Spleen (tissue), 11 donors: ENCODE measurements at regions not wholly inside any gene's neighbourhood (a gene's known extent, or its start where the extent isn't known, plus 50 kb on each side); places are given as distances from the start of the nearest gene placed in this dataset.

ENCODE experiments used
- DNase-seq: peaks from one replicate; pipeline ENCODE4 v3.0.0-alpha.2; 2020
- H3K27ac ChIP-seq, 8 donors: fragments of 200-600 bp; sonication (generic) in 7 of 8; 1 replicate in 4 of 8; 2 replicates in 4 of 8; pipeline versions ENCODE4 v1.5.0 to v1.8.0; 2016 to 2021; ENCODE audit warnings: inconsistent platforms in 4 of 8, mild to moderate bottlenecking in 4 of 8, moderate library complexity in 1 of 8
- H3K27me3 ChIP-seq, 7 donors: fragments of 200-600 bp; sonication (generic) in 6 of 7; replicated peaks in 1 of 7; 1 replicate in 4 of 7; 2 replicates in 3 of 7; pipeline versions ENCODE4 v1.5.0 to v1.8.0; 2016 to 2021; ENCODE audit warnings: inconsistent platforms in 3 of 7, mild to moderate bottlenecking in 1 of 7
- H3K36me3 ChIP-seq, 6 donors: fragments of 200-600 bp; sonication (generic) in 5 of 6; 1 replicate in 4 of 6; 2 replicates in 2 of 6; pipeline versions ENCODE4 v1.5.0 to v1.8.0; 2016 to 2021; ENCODE audit warnings: inconsistent platforms in 2 of 6
- H3K4me1 ChIP-seq, 6 donors: fragments of 200-600 bp; sonication (generic) in 5 of 6; 1 replicate in 3 of 6; 2 replicates in 3 of 6; pipeline versions ENCODE4 v1.5.0 to v1.8.0; 2016 to 2021; ENCODE audit warnings: inconsistent platforms in 3 of 6
- H3K4me3 ChIP-seq, 8 donors: fragments of 200-600 bp; sonication (generic) in 7 of 8; 1 replicate in 4 of 8; 2 replicates in 4 of 8; pipeline versions ENCODE4 v1.5.0 to v1.8.0; 2016 to 2021; ENCODE audit warnings: inconsistent platforms in 4 of 8, mild to moderate bottlenecking in 4 of 8, moderate library complexity in 2 of 8
- H3K9me3 ChIP-seq, 8 donors: fragments of 200-600 bp; sonication (generic) in 7 of 8; 1 replicate in 4 of 8; 2 replicates in 4 of 8; pipeline versions ENCODE4 v1.5.0 to v1.8.0; 2016 to 2021; ENCODE audit warnings: inconsistent platforms in 4 of 8
- POLR2A ChIP-seq, 3 donors: fragments of 450-650 bp; IDR thresholded peaks; one replicate each; pipeline ENCODE4 v1.5.1; 2017; ENCODE audit warnings: antibody characterized with exemption in 3 of 3, mild to moderate bottlenecking in 1 of 3
- POLR2AphosphoS5 ChIP-seq, 3 donors: sonication (generic); formaldehyde crosslinking; IDR thresholded peaks; one replicate each; pipeline ENCODE4 v1.5.1; 2017; ENCODE audit warnings: antibody characterized with exemption in 3 of 3
- WGBS, 5 donors: extraction: QIAGEN DNeasy Blood & Tissue Kit in 3 of 5; methylation state at CpG; one replicate each; pipeline versions ENCODE4 v1.1.5 to v1.1.7; 2013 to 2018; 5-methylcytosine and 5-hydroxymethylcytosine counted together
- intact Hi-C: fragments of 100-400 bp; cut with DNase I; formaldehyde crosslinking; loops from one replicate; pipeline ENCODE4 v1.15.0; 2023; ENCODE audit warnings: low total_unique reads
- TF ChIP-seq, protein P1 (sequence below), 11 experiments: fragments of 200-600 bp in 7 of 11; fragments of 450-650 bp in 4 of 11; sonication (generic) in 4 of 11; IDR thresholded peaks in 8 of 11; conservative IDR thresholded peaks in 3 of 11; 1 replicate in 7 of 11; 2 replicates in 4 of 11; pipeline versions ENCODE4 v1.4.0 to v1.8.0; 2016 to 2021; ENCODE audit warnings: antibody characterized with exemption in 11 of 11, inconsistent platforms in 4 of 11, mild to moderate bottlenecking in 1 of 11
- donor health status: healthy with polysubstance abuse.
- donor health status: DM: no; HTN: no; CAD: no; lungs with moderate emphysema.
- donor health status: DM: no; HTN: no; CAD: no.
- donor health status: Bipolar disorder and iron deficiency.
- donor health status: healthy.
- donor health status: DM: no; HTN: no; CAD: no.
- donor health status: DM: yes; HTN: yes; CAD: no.

DNA sequence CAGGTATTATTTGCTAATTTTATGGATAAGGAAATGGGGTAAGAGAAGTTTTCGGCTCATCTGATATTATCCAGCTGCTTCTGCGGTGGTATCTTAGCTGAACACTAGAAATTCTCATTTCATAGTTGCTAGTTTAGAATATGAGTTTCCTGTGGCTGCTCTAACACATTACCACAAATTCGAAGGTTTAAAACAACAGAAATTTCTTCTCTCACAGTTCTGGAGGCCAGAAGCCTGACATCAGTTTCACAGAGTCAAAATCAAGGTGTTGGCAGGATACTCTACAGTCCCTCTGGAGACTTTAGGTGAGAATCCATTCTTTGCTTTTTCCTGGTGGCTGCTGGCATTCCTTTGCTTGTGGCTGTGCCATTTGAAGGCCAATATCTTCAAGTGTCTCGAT, 205.9 kb downstream of the PTEN start:
- intact Hi-C loops, result no loop called here
- 70 to 78% (median 74%) methylated on average over 4 of the region's 4 CpGs for WGBS, 5 donors

DNA sequence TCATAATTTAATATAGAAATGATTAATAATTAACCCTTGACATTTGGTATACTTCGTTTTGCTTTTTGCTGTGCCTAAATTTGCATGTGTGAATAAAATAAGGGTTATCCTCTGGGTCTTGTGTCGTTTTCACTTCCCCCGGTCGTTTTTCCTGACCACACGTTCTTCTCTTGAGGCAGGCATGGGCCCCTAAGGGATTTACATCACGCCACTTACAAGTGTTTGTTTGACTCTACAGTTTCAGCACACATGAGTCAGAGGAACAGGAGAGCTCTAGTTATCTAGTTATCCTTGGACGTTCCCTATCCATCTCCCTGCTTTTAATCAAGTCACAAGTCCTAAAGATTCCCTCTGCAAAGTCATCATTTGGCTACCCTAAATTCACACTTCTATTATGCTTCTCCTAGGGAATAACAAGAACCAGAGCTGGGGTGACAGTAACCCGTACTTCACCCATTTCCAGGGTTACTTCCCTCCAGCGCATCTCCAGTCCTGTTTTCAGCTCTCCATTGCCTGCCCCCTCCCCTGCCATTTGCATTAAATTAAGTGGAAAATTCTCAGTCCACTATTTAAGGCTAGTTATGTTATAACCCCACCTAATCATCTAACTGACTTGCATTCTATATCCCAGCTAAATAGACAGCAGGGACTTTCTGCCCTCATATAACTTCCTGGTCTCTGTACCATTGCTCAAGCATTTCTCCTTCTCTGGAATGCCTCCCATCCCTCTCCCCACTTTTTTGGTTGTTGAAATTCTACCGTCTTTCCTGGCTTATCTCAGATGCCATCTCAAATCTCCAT, 206.9 kb downstream of the PTEN start:
- Histone ChIP-seq H3K4me1 (peaks cover 31 to 75% (median 66%) of the 10 kb centered on the region in 6 donors), H3K27me3 (no peaks in the 10 kb centered on the region), H3K4me3 (no peak overlapping the region), H3K27ac (peak overlapping the region in 3 of 8 donors; percentile 26 to 95 (median 92)), H3K36me3 (no peaks in the 10 kb centered on the region), H3K9me3 (no peaks in the 10 kb centered on the region)
- 54 to 64% (median 58%) methylated on average over 10 of the region's 10 CpGs for WGBS, 5 donors
- intact Hi-C loops, result no loop called here
- TF ChIP-seq POLR2AphosphoS5 (IDR thresholded peaks at IDR 0.05) (no peak), POLR2A (IDR thresholded peaks at IDR 0.05) (no peak)
- TF ChIP-seq, protein P1, sequence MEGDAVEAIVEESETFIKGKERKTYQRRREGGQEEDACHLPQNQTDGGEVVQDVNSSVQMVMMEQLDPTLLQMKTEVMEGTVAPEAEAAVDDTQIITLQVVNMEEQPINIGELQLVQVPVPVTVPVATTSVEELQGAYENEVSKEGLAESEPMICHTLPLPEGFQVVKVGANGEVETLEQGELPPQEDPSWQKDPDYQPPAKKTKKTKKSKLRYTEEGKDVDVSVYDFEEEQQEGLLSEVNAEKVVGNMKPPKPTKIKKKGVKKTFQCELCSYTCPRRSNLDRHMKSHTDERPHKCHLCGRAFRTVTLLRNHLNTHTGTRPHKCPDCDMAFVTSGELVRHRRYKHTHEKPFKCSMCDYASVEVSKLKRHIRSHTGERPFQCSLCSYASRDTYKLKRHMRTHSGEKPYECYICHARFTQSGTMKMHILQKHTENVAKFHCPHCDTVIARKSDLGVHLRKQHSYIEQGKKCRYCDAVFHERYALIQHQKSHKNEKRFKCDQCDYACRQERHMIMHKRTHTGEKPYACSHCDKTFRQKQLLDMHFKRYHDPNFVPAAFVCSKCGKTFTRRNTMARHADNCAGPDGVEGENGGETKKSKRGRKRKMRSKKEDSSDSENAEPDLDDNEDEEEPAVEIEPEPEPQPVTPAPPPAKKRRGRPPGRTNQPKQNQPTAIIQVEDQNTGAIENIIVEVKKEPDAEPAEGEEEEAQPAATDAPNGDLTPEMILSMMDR (IDR thresholded peaks at IDR 0.05 in 8 of 11, conservative IDR thresholded peaks at IDR 0.05 in 3 of 11), result no peak
- no peak for DNase-seq

More for the DNA sequence above, 205.9 kb downstream of the PTEN start:
- H3K4me3 ChIP-seq, result no peak overlapping the region
- H3K27me3 ChIP-seq, result no peaks in the 10 kb centered on the region
- H3K4me1 ChIP-seq, result peaks cover 37 to 84% (median 75%) of the 10 kb centered on the region in 6 donors
- H3K27ac ChIP-seq, result peak overlapping the region in 4 of 8 donors; percentile 4 to 95 (median 62)
- no peak for DNase-seq
- H3K9me3 ChIP-seq, result no peaks in the 10 kb centered on the region
- TF ChIP-seq POLR2AphosphoS5 (IDR thresholded peaks at IDR 0.05), result no peak
- TF ChIP-seq, protein P1 (IDR thresholded peaks at IDR 0.05 in 8 of 11, conservative IDR thresholded peaks at IDR 0.05 in 3 of 11), result no peak
- no peak for TF ChIP-seq POLR2A (IDR thresholded peaks at IDR 0.05)
- no peaks in the 10 kb centered on the region for H3K36me3 ChIP-seq

DNA sequence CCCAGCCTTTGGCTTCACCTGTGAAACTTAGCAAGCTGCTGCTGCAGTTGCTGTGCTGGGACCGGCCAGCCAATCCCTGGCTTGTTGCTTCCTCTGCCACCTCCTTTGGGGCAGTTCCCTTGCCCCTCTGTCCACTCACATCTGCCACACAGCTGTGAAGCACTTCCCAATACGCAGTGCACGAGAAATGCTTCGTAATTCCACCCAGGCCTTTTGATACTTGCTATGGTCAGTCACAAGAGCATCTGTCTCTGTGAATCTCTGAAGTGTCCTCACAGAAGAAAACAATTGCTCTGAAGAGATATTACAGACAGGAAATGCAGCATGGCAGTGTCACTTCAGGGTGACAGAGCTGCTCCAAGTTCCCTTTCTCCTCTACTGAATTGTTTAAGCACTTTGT, 208.5 kb downstream of the PTEN start:
- DNase-seq, result peak; percentile 83
- Histone ChIP-seq H3K4me3 (peak overlapping the region in 1 of 8 donors; percentile 14), H3K9me3 (no peaks in the 10 kb centered on the region), H3K27ac (peak overlapping the region in 7 of 8 donors; percentile 33 to 95 (median 74)), H3K36me3 (no peaks in the 10 kb centered on the region), H3K27me3 (no peaks in the 10 kb centered on the region), H3K4me1 (peaks cover 19 to 72% (median 56%) of the 10 kb centered on the region in 6 donors)
- WGBS, 5 donors, result 50 to 63% (median 59%) methylated on average over 4 of the region's 4 CpGs
- intact Hi-C loops, result no loop called here
- no peak for TF ChIP-seq POLR2A (IDR thresholded peaks at IDR 0.05)
- peak in 1 of 3 donors; percentile 40 for TF ChIP-seq POLR2AphosphoS5 (IDR thresholded peaks at IDR 0.05)

DNA sequence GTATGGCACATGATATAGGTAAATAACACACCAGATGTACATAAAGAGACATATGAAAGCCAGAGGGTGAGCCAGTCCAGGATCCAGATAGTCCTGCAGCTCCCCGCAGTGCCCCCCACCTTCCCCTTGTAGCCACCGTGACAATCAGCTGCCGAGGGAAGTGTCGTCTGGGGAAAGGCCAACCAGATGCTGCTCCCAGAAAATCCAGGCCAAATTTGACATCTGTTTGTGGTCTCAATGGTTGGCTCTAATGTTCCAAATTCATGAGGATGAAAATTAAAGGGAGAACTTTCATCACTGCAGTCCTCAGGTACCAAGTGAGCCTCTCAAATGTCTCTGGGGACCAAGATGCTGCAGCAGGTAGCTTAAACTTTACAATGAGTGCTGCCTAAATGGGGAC, 210.3 kb downstream of the PTEN start:
- 64 to 96% (median 82%) methylated on average over 4 of the region's 4 CpGs for WGBS, 5 donors
- intact Hi-C loops, result no loop called here
- Histone ChIP-seq H3K27ac (no peak overlapping the region), H3K36me3 (no peaks in the 10 kb centered on the region), H3K4me3 (no peak overlapping the region), H3K27me3 (no peaks in the 10 kb centered on the region), H3K4me1 (peaks cover 8 to 54% (median 39%) of the 10 kb centered on the region in 6 donors), H3K9me3 (no peaks in the 10 kb centered on the region)
- no peak for DNase-seq
- TF ChIP-seq POLR2AphosphoS5 (IDR thresholded peaks at IDR 0.05), result no peak
- TF ChIP-seq, protein P1 (IDR thresholded peaks at IDR 0.05 in 8 of 11, conservative IDR thresholded peaks at IDR 0.05 in 3 of 11), result no peak
- no peak for TF ChIP-seq POLR2A (IDR thresholded peaks at IDR 0.05)
